Upper lobe of right lung (tissue), 1 donor: ENCODE measurements at regions not wholly inside any gene's neighbourhood (a gene's known extent, or its start where the extent isn't known, plus 50 kb on each side); places are given as distances from the start of the nearest gene placed in this dataset.
"Not testable (repeated sequence)": the region's sequence is repeated elsewhere in the genome, so short reads cannot be mapped to it uniquely, and the experiment has no call there.

Experiments used
- ATAC-seq: fragments of 200-7000 bp; cut with Tn5 transposase; one replicate; pipeline ENCODE4 v1.9.1; 2020; ENCODE audit warnings: mild to moderate bottlenecking, moderate library complexity
- DNase-seq: peaks from one replicate; pipeline ENCODE4 v3.0.0-alpha.2; 2020
- H3K27ac ChIP-seq: fragments of 200-600 bp; one replicate; pipeline ENCODE4 v1.8.0; 2022
- H3K27me3 ChIP-seq: fragments of 200-600 bp; one replicate; pipeline ENCODE4 v1.8.0; 2022; ENCODE audit warnings: mild to moderate bottlenecking
- H3K36me3 ChIP-seq: fragments of 200-600 bp; one replicate; pipeline ENCODE4 v1.8.0; 2022
- H3K4me1 ChIP-seq: fragments of 200-600 bp; one replicate; pipeline ENCODE4 v1.8.0; 2022
- H3K4me3 ChIP-seq: fragments of 200-600 bp; one replicate; pipeline ENCODE4 v1.8.0; 2022; ENCODE audit warnings: mild to moderate bottlenecking
- H3K9me3 ChIP-seq: fragments of 200-600 bp; one replicate; pipeline ENCODE4 v1.8.0; 2022
- intact Hi-C: fragments of 100-400 bp; cut with DNase I; formaldehyde crosslinking; loops from one replicate; pipeline ENCODE4 v1.11.0; 2022
- TF ChIP-seq, protein P1 (sequence below): fragments of 200-600 bp; IDR thresholded peaks from one replicate; pipeline ENCODE4 v1.8.0; 2022; ENCODE audit warnings: antibody characterized with exemption
- donor health status: DM: no; HTN: yes; CAD: no; lungs with severe emphysema.

DNA sequence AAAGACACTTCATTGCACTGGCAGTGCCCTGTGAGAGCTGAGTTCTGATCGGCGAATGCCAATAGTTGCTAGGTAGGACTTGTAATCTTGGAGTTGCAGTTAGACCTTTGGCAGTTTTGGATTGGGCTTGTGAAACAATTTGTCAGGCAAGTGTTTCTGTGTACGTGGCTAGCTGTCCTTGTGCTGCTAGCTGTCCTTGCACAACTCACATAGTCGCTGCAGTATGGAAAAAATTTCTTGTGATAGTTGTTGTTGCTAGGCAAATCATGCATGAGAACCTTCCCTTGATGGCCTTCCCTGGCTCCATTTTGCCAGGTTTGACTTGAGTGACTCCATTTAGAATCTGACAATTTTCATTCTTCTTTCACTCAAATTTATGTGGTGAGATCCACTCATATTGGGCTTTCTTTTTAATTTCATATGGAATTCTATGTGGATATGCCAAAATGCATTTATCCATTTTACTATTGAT lies 140.7 kb downstream of the APIP start:
- no peak for DNase-seq
- Histone ChIP-seq H3K4me3 (no peak overlapping the region), H3K27ac (no peak overlapping the region), H3K36me3 (no peaks in the 10 kb centered on the region), H3K4me1 (no peaks in the 10 kb centered on the region), H3K27me3 (no peaks in the 10 kb centered on the region), H3K9me3 (no peaks in the 10 kb centered on the region)
- TF ChIP-seq, protein P1, sequence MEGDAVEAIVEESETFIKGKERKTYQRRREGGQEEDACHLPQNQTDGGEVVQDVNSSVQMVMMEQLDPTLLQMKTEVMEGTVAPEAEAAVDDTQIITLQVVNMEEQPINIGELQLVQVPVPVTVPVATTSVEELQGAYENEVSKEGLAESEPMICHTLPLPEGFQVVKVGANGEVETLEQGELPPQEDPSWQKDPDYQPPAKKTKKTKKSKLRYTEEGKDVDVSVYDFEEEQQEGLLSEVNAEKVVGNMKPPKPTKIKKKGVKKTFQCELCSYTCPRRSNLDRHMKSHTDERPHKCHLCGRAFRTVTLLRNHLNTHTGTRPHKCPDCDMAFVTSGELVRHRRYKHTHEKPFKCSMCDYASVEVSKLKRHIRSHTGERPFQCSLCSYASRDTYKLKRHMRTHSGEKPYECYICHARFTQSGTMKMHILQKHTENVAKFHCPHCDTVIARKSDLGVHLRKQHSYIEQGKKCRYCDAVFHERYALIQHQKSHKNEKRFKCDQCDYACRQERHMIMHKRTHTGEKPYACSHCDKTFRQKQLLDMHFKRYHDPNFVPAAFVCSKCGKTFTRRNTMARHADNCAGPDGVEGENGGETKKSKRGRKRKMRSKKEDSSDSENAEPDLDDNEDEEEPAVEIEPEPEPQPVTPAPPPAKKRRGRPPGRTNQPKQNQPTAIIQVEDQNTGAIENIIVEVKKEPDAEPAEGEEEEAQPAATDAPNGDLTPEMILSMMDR, result no peak
- ATAC-seq, result no peak
- intact Hi-C loops, result no loop called here

DNA sequence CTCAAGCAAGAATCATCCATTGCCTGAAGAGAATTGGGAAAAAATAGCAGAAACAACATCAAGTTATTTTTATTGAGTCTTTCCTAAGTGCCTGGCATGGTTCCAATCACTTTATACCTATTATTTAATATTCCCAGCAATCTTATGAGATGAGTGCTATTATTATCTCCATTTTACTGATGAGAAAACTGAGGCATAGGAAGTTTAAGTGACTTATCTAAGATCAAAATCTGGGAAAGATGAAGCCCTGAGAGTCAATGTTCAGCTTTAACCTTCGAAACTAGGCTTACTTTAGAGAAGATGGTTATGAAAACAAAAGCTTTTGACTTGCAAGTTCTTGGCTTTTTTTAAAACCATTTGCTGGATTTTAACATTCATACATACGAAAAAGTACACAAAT lies 141.6 kb downstream of the APIP start:
- intact Hi-C loops, result no loop called here
- ATAC-seq, result no peak
- H3K27me3 ChIP-seq, result no peaks in the 10 kb centered on the region
- no peaks in the 10 kb centered on the region for H3K9me3 ChIP-seq
- no peak for DNase-seq
- no peaks in the 10 kb centered on the region for H3K36me3 ChIP-seq
- H3K4me3 ChIP-seq, result no peak overlapping the region
- H3K27ac ChIP-seq, result no peak overlapping the region
- H3K4me1 ChIP-seq, result no peaks in the 10 kb centered on the region
- TF ChIP-seq, protein P1, result no peak

DNA sequence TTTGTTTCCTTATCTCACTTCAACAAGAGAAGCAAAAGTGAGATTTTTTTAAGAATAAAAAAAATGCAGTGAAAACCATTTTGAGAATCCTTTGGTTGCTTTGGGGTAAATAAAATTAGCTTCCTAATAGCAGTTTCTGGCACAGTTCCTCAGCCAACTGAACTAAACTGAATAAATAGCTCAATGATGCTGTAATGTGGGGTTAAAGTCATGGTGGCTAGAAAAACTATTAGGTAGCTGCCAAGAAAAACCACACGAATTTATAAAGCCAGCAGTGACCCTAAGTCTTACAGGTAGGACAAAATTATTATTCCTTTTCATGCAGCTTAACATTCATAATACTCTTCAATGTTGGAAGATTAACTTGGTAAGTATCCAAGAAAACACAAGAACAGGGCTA lies 142.4 kb downstream of the APIP start:
- intact Hi-C loops, result no loop called here
- TF ChIP-seq, protein P1, result no peak

DNA sequence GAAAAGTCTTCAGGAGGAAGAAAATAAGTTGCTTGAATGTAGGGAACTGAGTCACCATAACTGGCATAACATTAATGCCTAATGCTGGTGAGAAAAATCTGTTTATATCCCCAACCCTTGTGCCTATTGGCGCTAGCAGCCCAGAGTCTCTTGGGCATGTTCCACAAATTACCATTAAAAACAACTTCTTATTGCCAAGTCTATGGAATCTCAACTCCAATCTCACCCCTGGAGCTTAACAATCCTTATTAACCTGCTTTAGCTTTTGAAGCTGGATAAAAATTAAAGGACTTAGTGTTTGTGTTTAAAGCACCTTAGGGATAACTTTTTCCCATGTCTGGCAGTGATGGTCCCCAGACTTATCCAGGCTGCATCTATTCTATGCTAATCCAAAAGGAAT lies 143.0 kb downstream of the APIP start:
- intact Hi-C loops, result no loop called here
- no peaks in the 10 kb centered on the region for H3K36me3 ChIP-seq
- H3K27me3 ChIP-seq, result no peaks in the 10 kb centered on the region
- ATAC-seq (no peak), DNase-seq (no peak)
- H3K9me3 ChIP-seq, result no peaks in the 10 kb centered on the region
- H3K4me1 ChIP-seq, result no peaks in the 10 kb centered on the region
- H3K4me3 ChIP-seq, result no peak overlapping the region
- no peak overlapping the region for H3K27ac ChIP-seq
- TF ChIP-seq, protein P1, result no peak

More for the DNA sequence above, 142.4 kb downstream of the APIP start:
- DNase-seq (no peak), ATAC-seq (no peak)
- Histone ChIP-seq H3K9me3 (no peaks in the 10 kb centered on the region), H3K4me3 (no peak overlapping the region), H3K27me3 (no peaks in the 10 kb centered on the region), H3K27ac (no peak overlapping the region), H3K4me1 (no peaks in the 10 kb centered on the region), H3K36me3 (no peaks in the 10 kb centered on the region)

DNA sequence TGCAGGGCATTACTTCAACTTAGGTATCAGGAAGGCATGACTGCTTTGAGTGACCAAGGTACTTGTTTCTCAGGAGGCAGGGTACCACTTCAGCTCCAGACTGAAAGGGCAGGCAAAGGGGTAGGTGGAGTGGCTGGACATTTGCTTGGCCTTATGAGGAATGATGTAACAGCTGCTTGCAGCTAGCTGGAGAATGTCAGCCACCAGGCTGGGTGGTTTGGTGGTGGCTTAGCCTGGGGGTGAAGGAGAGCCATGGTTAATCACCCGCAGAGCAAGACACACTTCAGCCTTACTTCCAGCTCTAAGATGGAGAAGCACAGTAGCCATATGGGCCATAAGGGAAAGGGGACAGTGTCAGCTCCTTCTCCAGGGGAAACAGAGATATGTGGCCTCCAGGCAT lies 146.1 kb downstream of the APIP start:
- no peak for ATAC-seq
- no peaks in the 10 kb centered on the region for H3K4me1 ChIP-seq
- TF ChIP-seq, protein P1, result no peak
- H3K36me3 ChIP-seq, result no peaks in the 10 kb centered on the region
- H3K27ac ChIP-seq, result no peak overlapping the region
- intact Hi-C loops, result no loop called here
- H3K9me3 ChIP-seq, result no peaks in the 10 kb centered on the region
- no peaks in the 10 kb centered on the region for H3K27me3 ChIP-seq
- H3K4me3 ChIP-seq, result no peak overlapping the region
- no peak for DNase-seq

DNA sequence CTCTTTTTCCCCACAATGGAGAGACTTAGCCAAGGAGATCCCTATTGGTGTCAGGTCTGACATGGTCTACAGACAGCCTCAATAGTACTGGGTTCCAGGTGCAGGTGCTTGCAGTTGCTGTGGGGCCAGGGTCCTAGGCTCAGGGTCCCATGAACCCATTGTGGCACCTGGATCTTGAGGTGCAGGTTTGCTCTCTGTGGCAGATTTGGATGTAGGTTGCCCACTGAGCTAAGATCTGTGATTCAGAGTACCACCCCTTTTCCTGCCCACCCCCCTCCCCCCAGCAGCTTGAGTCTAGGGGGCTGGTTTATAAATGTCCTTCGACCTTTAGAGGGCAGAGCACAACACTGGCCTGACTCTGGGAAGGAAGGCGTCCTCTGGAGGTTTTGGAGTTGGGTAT lies 147.0 kb downstream of the APIP start:
- intact Hi-C loops, result no loop called here
- TF ChIP-seq, protein P1, result no peak

DNA sequence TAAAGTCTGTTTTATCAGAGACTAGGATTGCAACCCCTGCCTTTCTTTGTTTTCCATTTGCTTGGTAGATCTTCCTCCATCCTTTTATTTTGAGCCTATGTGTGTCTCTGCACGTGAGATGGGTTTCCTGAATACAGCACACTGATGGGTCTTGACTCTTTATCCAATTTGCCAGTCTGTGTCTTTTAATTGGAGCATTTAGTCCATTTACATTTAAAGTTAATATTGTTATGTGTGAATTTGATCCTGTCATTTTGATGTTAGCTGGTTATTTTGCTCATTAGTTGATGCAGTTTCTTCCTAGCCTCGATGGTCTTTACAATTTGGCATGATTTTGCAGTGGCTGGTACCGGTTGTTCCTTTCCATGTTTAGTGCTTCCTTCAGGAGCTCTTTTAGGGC lies 141.7 kb downstream of the EHF start:
- H3K27me3 ChIP-seq, intact Hi-C loops, H3K4me1 ChIP-seq, H3K4me3 ChIP-seq, ATAC-seq, DNase-seq, H3K36me3 ChIP-seq, H3K9me3 ChIP-seq, H3K27ac ChIP-seq: not testable (repeated sequence)

More for the DNA sequence above, 147.0 kb downstream of the APIP start:
- DNase-seq (no peak), ATAC-seq (no peak)
- Histone ChIP-seq H3K36me3 (no peaks in the 10 kb centered on the region), H3K9me3 (no peaks in the 10 kb centered on the region), H3K4me1 (no peaks in the 10 kb centered on the region), H3K27ac (no peak overlapping the region), H3K4me3 (no peak overlapping the region), H3K27me3 (no peaks in the 10 kb centered on the region)
